Gastroesophageal sphincter (tissue), 3 donors: ENCODE measurements at regions not wholly inside any gene's neighbourhood (a gene's known extent, or its start where the extent isn't known, plus 50 kb on each side); places are given as distances from the start of the nearest gene placed in this dataset.

Source experiments
- POLR2A ChIP-seq, 2 donors: fragments of 450-650 bp; IDR thresholded peaks; one replicate each; pipeline ENCODE4 v1.6.1; 2017; ENCODE audit warnings: antibody characterized with exemption in 2 of 2, mild to moderate bottlenecking in 2 of 2, moderate library complexity in 1 of 2
- POLR2AphosphoS5 ChIP-seq: sonication (generic); formaldehyde crosslinking; IDR thresholded peaks from one replicate; pipeline ENCODE4 v1.6.1; 2017; ENCODE audit warnings: antibody characterized with exemption
- TF ChIP-seq, protein P1 (sequence below), 4 experiments: fragments of 200-600 bp in 2 of 4; fragments of 450-650 bp in 2 of 4; sonication (generic) in 1 of 4; IDR thresholded peaks; one replicate each; pipeline ENCODE4 v1.5.1; 2017 to 2019; ENCODE audit warnings: antibody characterized with exemption in 4 of 4, mild to moderate bottlenecking in 2 of 4, moderate library complexity in 2 of 4

GRCh38 chr13:37375071-37375470 lies 223.5 kb downstream of the POSTN start:
- TF ChIP-seq, protein P1, sequence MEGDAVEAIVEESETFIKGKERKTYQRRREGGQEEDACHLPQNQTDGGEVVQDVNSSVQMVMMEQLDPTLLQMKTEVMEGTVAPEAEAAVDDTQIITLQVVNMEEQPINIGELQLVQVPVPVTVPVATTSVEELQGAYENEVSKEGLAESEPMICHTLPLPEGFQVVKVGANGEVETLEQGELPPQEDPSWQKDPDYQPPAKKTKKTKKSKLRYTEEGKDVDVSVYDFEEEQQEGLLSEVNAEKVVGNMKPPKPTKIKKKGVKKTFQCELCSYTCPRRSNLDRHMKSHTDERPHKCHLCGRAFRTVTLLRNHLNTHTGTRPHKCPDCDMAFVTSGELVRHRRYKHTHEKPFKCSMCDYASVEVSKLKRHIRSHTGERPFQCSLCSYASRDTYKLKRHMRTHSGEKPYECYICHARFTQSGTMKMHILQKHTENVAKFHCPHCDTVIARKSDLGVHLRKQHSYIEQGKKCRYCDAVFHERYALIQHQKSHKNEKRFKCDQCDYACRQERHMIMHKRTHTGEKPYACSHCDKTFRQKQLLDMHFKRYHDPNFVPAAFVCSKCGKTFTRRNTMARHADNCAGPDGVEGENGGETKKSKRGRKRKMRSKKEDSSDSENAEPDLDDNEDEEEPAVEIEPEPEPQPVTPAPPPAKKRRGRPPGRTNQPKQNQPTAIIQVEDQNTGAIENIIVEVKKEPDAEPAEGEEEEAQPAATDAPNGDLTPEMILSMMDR (IDR thresholded peaks at IDR 0.05) = no peak
- TF ChIP-seq POLR2A (IDR thresholded peaks at IDR 0.05) = no peak
- TF ChIP-seq POLR2AphosphoS5 = no peak
